ENCODE measurements at regions not wholly inside any gene's neighbourhood (a gene's known extent, or its start where the extent isn't known, plus 50 kb on each side); places are given as distances from the start of the nearest gene placed in this dataset.
A peak's percentile ranks its signal among the peaks of the same experiment; 100 is the strongest.

DNA sequence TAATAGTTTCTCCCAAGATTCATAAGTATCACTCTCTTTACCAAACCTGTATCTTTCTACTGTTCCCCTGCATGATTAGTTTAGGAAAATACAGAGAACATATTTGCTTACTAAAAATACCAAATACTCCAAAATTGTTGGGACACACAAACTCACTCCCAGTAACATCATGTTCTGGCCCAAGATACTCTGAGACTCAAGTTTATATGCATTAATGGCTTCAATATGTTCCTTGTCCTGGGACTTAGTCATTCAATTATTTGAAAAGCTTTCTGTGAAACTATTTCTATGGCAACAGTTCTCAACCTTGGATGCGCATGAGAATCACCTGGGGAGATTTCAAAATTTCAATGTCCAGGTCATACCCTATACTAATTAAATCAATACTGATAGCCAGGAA lies 138.9 kb upstream of the PTCHD1 start:
- no peak overlapping the region for H3K4me3 ChIP-seq (ENCODE audit: low read length)
- TF ChIP-seq, protein P1, sequence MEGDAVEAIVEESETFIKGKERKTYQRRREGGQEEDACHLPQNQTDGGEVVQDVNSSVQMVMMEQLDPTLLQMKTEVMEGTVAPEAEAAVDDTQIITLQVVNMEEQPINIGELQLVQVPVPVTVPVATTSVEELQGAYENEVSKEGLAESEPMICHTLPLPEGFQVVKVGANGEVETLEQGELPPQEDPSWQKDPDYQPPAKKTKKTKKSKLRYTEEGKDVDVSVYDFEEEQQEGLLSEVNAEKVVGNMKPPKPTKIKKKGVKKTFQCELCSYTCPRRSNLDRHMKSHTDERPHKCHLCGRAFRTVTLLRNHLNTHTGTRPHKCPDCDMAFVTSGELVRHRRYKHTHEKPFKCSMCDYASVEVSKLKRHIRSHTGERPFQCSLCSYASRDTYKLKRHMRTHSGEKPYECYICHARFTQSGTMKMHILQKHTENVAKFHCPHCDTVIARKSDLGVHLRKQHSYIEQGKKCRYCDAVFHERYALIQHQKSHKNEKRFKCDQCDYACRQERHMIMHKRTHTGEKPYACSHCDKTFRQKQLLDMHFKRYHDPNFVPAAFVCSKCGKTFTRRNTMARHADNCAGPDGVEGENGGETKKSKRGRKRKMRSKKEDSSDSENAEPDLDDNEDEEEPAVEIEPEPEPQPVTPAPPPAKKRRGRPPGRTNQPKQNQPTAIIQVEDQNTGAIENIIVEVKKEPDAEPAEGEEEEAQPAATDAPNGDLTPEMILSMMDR (IDR thresholded peaks at IDR 0.05; ENCODE audit: insufficient read depth, low read depth, low read length, missing control alignments), result no peak
- DNase-seq (ENCODE audit: low read depth), result no peak

DNA sequence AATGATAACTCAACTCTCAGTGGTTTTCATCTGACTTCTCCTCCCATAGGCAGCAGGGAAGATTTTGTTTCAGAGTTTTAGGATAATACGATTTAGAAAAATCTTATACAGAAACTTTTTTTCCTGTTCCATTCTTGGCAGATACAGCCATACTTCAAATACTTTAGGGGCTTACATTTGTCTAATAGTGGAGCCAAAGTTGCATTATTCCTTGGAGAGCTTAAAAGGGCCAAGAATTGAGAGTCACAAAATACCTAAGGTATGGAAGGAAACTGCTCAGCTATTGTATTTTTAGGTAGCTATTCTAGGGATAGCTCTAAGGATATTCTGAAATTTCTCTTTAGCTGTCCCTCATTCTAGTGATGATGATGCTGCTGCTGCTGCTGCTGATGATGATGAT lies 132.9 kb upstream of the PTCHD1 start:
- no peak overlapping the region for H3K4me3 ChIP-seq (ENCODE audit: low read length)
- no peak for DNase-seq (ENCODE audit: low read depth)
- TF ChIP-seq, protein P1 (IDR thresholded peaks at IDR 0.05; ENCODE audit: insufficient read depth, low read depth, low read length, missing control alignments), result no peak

DNA sequence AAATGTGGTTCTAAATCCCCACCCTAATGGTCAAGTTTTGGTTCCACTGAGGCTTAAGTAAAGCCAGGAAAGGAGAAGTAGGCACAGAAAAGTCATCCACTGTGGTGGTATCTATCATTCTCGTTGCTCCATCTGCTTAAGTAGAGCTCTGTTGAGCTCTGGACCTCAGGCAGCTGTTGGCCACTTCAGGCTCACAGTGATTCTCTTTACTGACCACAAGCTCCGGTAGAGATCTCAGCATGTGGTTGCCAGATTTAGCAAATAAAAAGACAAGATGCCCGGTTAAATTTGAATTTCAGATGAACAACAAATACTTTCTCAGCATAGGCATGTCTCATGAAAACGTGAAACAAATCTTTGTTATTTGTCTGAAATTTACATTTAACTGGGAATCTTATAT lies 132.3 kb upstream of the PTCHD1 start:
- no peak for DNase-seq (ENCODE audit: low read depth)
- H3K4me3 ChIP-seq (ENCODE audit: low read length), result no peak overlapping the region
- TF ChIP-seq, protein P1 (IDR thresholded peaks at IDR 0.05; ENCODE audit: insufficient read depth, low read depth, low read length, missing control alignments), result no peak

DNA sequence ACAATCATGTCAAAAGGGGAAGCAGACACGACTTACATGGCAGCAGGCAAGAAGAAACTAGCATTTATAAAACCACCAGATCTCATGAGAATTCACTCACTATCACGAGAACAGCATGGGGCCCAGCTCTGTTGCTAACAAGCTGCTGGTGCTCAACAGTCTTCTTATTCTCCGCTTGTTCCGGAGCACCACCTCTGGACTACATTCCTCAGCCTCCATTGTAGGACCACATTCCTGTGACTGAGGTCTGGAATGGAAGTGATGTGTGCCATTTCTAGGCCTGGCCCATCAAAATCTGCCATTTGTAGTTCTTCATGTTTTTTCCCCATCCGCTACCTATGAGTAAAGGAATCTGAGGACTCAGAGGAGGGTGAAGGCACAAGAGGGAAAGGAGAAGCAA lies 111.5 kb upstream of the PTCHD1 start:
- no peak overlapping the region for H3K4me3 ChIP-seq (ENCODE audit: low read length)
- TF ChIP-seq, protein P1 (IDR thresholded peaks at IDR 0.05; ENCODE audit: insufficient read depth, low read depth, low read length, missing control alignments), result no peak
- no peak for DNase-seq (ENCODE audit: low read depth)

DNA sequence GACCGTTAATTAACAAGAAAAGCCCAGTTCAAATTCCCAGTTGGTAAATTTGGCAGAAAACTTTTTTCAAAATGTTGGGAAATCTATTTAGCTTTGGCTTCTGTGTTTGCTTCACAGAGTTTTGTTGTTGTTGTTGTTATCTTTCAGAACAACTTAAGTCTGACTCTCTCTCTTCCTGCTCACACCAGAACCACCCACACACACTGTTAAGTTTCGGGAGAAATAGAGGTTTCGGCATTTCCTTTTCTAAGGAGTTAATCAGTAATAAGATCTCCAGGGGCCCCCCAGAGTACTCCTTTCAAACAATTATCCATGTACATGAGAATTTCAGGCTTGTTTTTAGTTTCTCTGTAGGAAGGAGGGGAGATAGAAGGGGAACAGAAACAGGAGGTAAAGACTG lies 106.2 kb upstream of the PTCHD1 start:
- TF ChIP-seq, protein P1 (IDR thresholded peaks at IDR 0.05; ENCODE audit: insufficient read depth, low read depth, low read length, missing control alignments), result no peak
- DNase-seq (ENCODE audit: low read depth), result no peak
- H3K4me3 ChIP-seq (ENCODE audit: low read length), result no peak overlapping the region

DNA sequence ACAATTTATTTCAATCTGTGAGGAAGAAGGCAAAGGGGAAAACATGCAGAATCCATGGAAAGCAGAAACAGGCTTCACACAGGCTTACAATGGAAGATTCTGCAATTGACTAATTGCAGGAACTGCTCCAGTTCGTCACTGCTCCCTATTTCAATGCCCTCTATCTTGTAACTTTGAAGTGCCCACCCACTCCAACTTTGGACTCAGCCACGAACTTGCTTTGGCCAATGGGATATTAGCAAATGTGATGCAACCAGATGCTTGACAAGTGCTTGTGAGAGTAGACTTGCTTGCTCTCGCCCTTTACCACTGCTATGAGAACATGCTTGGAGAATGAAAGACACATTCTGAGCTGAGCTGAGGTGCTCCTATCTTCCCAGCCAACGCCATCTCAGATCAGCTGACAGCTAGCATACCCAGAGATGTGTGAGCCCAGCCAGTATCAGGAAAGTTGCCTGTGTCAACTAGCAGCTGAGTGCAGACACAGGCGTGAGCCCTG lies 105.7 kb upstream of the PTCHD1 start:
- peak; percentile 0 for DNase-seq (ENCODE audit: low read depth)
- TF ChIP-seq, protein P1 (IDR thresholded peaks at IDR 0.05; ENCODE audit: insufficient read depth, low read depth, low read length, missing control alignments), result no peak
- no peak overlapping the region for H3K4me3 ChIP-seq (ENCODE audit: low read length)

DNA sequence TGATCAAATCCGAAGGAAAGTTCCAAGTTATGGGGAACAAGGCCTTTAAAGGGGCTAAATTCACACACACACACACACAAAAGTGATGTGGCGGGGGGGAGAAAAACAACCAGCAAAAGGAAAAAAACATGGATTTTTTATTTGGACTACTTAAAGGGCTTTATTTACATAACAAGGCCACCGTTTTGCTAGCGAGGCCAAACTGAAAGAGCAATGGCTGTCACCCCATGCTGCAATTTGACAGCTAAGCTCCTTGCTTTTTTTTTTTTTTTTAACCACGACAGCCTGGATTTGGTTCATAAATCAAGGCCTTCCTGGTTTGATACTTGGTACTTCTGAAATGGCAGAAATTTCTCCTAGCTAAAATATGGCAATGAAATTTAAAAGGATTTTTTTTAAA lies 99.6 kb upstream of the PTCHD1 start:
- H3K4me3 ChIP-seq (ENCODE audit: low read length), result no peak overlapping the region
- TF ChIP-seq, protein P1 (IDR thresholded peaks at IDR 0.05; ENCODE audit: insufficient read depth, low read depth, low read length, missing control alignments), result no peak
- DNase-seq (ENCODE audit: low read depth), result no peak
